ENCODE measurements at regions not wholly inside any gene's neighbourhood (a gene's known extent, or its start where the extent isn't known, plus 50 kb on each side); places are given as distances from the start of the nearest gene placed in this dataset.
"Not testable (repeated sequence)": the region's sequence is repeated elsewhere in the genome, so short reads cannot be mapped to it uniquely, and the experiment has no call there.

DNA sequence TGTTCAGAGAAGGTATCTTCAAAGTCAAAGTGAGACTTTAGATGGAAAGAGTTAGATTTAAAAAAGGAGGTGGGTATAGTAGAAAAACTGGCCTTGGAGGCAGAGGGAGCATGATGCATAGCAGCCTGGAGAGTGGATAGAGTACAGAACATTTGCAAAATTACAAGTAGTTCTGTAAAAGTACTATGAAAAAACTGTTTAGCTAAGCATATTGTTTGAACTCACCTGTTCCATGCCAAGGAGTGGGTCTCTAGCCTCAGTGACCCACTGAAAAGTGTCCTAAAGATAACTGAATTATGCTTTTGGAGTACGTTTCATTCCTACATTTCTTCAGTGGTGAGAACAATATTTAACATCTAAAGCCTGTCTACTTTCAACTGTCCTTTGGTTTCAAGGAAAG is 218.9 kb downstream of the NAP1L3 start:
- no peaks in the 10 kb centered on the region for H3K36me3 ChIP-seq (ENCODE audit: insufficient read depth, low read length)
- TF ChIP-seq, protein P1, sequence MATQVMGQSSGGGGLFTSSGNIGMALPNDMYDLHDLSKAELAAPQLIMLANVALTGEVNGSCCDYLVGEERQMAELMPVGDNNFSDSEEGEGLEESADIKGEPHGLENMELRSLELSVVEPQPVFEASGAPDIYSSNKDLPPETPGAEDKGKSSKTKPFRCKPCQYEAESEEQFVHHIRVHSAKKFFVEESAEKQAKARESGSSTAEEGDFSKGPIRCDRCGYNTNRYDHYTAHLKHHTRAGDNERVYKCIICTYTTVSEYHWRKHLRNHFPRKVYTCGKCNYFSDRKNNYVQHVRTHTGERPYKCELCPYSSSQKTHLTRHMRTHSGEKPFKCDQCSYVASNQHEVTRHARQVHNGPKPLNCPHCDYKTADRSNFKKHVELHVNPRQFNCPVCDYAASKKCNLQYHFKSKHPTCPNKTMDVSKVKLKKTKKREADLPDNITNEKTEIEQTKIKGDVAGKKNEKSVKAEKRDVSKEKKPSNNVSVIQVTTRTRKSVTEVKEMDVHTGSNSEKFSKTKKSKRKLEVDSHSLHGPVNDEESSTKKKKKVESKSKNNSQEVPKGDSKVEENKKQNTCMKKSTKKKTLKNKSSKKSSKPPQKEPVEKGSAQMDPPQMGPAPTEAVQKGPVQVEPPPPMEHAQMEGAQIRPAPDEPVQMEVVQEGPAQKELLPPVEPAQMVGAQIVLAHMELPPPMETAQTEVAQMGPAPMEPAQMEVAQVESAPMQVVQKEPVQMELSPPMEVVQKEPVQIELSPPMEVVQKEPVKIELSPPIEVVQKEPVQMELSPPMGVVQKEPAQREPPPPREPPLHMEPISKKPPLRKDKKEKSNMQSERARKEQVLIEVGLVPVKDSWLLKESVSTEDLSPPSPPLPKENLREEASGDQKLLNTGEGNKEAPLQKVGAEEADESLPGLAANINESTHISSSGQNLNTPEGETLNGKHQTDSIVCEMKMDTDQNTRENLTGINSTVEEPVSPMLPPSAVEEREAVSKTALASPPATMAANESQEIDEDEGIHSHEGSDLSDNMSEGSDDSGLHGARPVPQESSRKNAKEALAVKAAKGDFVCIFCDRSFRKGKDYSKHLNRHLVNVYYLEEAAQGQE (IDR thresholded peaks at IDR 0.05; ENCODE audit: borderline replicate concordance): no peak
- TF ChIP-seq EP300 (conservative IDR thresholded peaks at IDR 0.05; ENCODE audit: poor library complexity, severe bottlenecking): no peak
- no peak for TF ChIP-seq RAD21 (conservative IDR thresholded peaks at IDR 0.05)
- TF ChIP-seq POLR2AphosphoS5 (IDR thresholded peaks at IDR 0.05): no peak
- TF ChIP-seq SMC3 (conservative IDR thresholded peaks at IDR 0.05; ENCODE audit: poor library complexity): no peak
- no peak for TF ChIP-seq MXI1 (conservative IDR thresholded peaks at IDR 0.05; ENCODE audit: poor library complexity, severe bottlenecking)
- no peak for TF ChIP-seq TAF1 (IDR thresholded peaks at IDR 0.05; ENCODE audit: low read depth)
- TF ChIP-seq EZH2 (IDR thresholded peaks at IDR 0.05; ENCODE audit: borderline replicate concordance, insufficient read depth, low read length, poor library complexity, severe bottlenecking): no peak
- TF ChIP-seq, protein P2, sequence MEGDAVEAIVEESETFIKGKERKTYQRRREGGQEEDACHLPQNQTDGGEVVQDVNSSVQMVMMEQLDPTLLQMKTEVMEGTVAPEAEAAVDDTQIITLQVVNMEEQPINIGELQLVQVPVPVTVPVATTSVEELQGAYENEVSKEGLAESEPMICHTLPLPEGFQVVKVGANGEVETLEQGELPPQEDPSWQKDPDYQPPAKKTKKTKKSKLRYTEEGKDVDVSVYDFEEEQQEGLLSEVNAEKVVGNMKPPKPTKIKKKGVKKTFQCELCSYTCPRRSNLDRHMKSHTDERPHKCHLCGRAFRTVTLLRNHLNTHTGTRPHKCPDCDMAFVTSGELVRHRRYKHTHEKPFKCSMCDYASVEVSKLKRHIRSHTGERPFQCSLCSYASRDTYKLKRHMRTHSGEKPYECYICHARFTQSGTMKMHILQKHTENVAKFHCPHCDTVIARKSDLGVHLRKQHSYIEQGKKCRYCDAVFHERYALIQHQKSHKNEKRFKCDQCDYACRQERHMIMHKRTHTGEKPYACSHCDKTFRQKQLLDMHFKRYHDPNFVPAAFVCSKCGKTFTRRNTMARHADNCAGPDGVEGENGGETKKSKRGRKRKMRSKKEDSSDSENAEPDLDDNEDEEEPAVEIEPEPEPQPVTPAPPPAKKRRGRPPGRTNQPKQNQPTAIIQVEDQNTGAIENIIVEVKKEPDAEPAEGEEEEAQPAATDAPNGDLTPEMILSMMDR (IDR thresholded peaks at IDR 0.05; ENCODE audit: poor library complexity, severe bottlenecking): no peak
- H3K4me3 ChIP-seq (ENCODE audit: low read length): no peak overlapping the region

DNA sequence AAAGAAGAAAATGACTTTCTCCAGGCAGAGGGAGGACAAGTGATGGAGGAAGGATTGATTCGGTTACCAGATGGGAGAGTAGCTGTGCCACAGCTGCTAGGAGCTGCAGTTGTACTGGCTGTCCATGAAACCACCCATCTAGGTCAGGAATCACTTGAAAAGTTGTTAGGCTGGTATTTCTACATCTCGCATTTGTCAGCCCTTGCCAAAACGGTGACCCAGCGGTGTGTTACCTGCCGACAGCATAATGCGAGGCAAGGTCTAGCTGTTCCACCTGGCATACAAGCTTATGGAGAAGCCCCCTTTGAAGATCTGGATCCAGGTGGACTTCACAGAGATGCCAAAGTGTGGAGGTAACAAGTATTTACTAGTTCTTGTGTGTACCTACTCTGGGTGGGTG is 238.7 kb downstream of the NAP1L3 start:
- not testable (repeated sequence) for H3K27ac ChIP-seq (ENCODE audit: low read length); H2AFZ ChIP-seq (ENCODE audit: low read depth, low read length); H3K27me3 ChIP-seq (ENCODE audit: insufficient read depth, low read depth, low read length)

More for the DNA sequence above, 218.9 kb downstream of the NAP1L3 start:
- Histone ChIP-seq H3K9me3 (ENCODE audit: low read length) (no peaks in the 10 kb centered on the region), H3K9ac (ENCODE audit: low read length) (no peak overlapping the region), H3K27me3 (ENCODE audit: insufficient read depth, low read depth, low read length) (no peaks in the 10 kb centered on the region), H3F3A (ENCODE audit: insufficient read depth, low read length, poor library complexity, severe bottlenecking) (no peaks in the 10 kb centered on the region), H3K4me2 (ENCODE audit: low read length) (no peak overlapping the region), H3K27ac (ENCODE audit: low read length) (no peak overlapping the region), H3K79me2 (replicated peaks; ENCODE audit: insufficient read depth, low read length) (no peaks in the 10 kb centered on the region), H4K20me1 (ENCODE audit: insufficient read depth) (no peaks in the 10 kb centered on the region), H2AFZ (ENCODE audit: low read depth, low read length) (no peak overlapping the region), H3K9me2 (ENCODE audit: insufficient read depth, low read length) (no peaks in the 10 kb centered on the region)

DNA sequence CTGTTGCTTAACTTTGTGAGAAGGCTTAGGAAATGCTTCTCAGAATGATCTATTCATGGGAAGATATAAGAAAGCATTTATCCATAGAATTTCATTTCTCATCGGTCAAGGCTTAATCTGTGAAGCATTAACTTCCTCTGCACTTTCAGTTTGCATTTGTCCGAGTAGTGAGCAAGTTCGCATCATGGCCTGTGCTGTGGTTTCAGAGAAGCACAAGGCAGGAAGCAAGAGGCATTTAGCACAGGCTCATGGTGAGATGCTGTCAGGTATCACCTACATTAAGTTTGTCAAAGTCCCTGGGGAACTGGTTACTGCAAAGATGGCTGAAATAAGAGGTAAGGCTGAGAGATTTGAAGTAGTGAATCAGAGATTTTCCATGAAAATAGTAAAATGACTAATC is 244.9 kb downstream of the NAP1L3 start:
- Histone ChIP-seq H3K9me3 (ENCODE audit: low read length) (no peaks in the 10 kb centered on the region), H3K4me3 (ENCODE audit: low read length) (no peak overlapping the region), H3K27ac (ENCODE audit: low read length) (no peak overlapping the region), H3K9ac (ENCODE audit: low read length) (no peak overlapping the region), H3K4me2 (ENCODE audit: low read length) (no peak overlapping the region), H2AFZ (ENCODE audit: low read depth, low read length) (no peak overlapping the region), H3F3A (ENCODE audit: insufficient read depth, low read length, poor library complexity, severe bottlenecking) (no peaks in the 10 kb centered on the region), H3K27me3 (ENCODE audit: insufficient read depth, low read depth, low read length) (no peaks in the 10 kb centered on the region), H4K20me1 (ENCODE audit: insufficient read depth) (no peaks in the 10 kb centered on the region), H3K9me2 (ENCODE audit: insufficient read depth, low read length) (no peaks in the 10 kb centered on the region), H3K79me2 (replicated peaks; ENCODE audit: insufficient read depth, low read length) (no peaks in the 10 kb centered on the region), H3K36me3 (ENCODE audit: insufficient read depth, low read length) (no peaks in the 10 kb centered on the region)
- TF ChIP-seq POLR2AphosphoS5 (IDR thresholded peaks at IDR 0.05) (no peak), MXI1 (conservative IDR thresholded peaks at IDR 0.05; ENCODE audit: poor library complexity, severe bottlenecking) (no peak), EP300 (conservative IDR thresholded peaks at IDR 0.05; ENCODE audit: poor library complexity, severe bottlenecking) (no peak), SMC3 (conservative IDR thresholded peaks at IDR 0.05; ENCODE audit: poor library complexity) (no peak)
- TF ChIP-seq, protein P2 (IDR thresholded peaks at IDR 0.05; ENCODE audit: poor library complexity, severe bottlenecking): no peak

More for the DNA sequence above, 238.7 kb downstream of the NAP1L3 start:
- H3K36me3 ChIP-seq (ENCODE audit: insufficient read depth, low read length); H3K9me2 ChIP-seq (ENCODE audit: insufficient read depth, low read length); H3K4me3 ChIP-seq (ENCODE audit: low read length); H3F3A ChIP-seq (ENCODE audit: insufficient read depth, low read length, poor library complexity, severe bottlenecking); H3K4me2 ChIP-seq (ENCODE audit: low read length); H3K9ac ChIP-seq (ENCODE audit: low read length); H3K79me2 ChIP-seq (replicated peaks; ENCODE audit: insufficient read depth, low read length); H3K9me3 ChIP-seq (ENCODE audit: low read length); H4K20me1 ChIP-seq (ENCODE audit: insufficient read depth): not testable (repeated sequence)

Measured in neural cell (in vitro differentiated cells).